ENCODE measurements at regions not wholly inside any gene's neighbourhood (a gene's known extent, or its start where the extent isn't known, plus 50 kb on each side); places are given as distances from the start of the nearest gene placed in this dataset.
"Not testable (repeated sequence)": the region's sequence is repeated elsewhere in the genome, so short reads cannot be mapped to it uniquely, and the experiment has no call there.

DNA sequence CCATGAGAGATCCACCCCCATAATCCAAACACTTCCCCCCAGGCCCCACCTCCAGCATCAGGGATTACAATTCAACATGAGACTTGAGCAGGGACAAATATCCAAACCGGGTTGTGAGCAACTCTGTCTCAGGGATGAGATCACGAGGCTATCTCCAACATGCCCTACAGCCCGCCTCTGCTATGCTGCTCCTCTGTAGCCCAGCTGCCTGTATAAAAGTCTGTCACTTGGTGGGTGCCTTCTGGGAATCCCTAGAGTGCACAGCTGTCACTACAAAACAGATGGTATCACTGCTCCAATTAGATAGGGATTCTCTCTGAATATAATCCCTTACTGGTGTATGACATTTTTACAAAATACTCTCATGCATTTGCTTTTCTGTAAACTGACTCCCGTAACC lies 114.9 kb upstream of the NANOS1 start:
- no peak for DNase-seq (ENCODE audit: low read depth)

DNA sequence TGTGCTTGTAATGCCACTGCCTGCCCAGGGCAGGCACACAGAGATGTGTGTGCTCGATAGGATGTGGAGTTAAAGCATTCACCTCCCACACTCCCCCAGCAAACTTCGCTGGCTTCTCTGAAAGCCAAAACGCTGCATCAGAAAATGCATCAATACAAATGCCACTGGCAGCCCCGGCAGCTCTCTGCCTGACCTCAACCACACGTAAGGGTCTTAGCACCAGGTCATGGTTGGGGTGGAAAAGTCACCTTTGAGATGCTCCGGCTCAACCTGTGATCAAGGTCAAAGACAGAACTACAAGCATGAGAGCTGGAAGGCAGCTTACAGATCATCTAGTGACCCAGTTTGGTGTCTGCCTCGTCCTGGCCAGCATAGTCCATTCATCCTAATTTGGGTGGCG lies 114.4 kb upstream of the NANOS1 start:
- no peak for DNase-seq (ENCODE audit: low read depth)

DNA sequence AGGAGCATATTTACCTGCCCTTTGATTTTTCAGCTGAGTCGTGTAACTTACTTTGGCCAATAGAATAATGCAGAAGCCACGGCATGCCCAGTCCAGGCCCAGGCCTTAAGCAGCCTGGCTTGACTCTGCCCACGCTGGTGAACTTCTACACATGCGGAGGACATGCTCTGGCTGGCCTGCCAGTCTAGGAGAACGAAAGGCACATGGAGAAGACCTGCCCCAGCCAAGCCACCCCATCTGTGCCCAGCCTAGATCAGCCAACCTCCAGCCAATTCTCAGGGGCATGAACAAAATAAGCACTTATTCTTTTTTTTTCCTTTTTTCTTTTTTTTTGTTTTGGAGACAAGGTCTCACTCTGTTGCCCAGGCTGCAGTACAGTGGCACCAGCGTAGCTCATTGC lies 112.7 kb upstream of the NANOS1 start:
- no peak for DNase-seq (ENCODE audit: low read depth)

DNA sequence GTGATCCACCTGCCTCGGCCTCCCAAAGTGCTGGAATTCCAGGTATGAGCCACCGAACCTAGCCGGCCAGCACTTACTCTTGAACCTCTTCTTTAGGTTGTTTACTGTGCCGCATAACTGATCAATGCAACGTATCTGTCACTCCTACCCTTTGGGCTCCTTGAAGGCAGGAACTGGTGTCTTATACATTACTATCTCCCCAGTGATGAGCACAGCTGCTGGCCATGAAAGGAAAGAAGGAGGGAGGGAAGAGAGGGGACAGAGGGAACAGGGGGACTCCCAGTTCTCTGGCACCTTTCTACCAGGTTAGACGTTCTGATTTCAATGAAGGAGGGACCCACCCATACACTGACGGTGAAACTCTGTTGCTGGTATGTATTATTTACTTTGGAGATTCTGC lies 111.8 kb upstream of the NANOS1 start:
- no peak for DNase-seq (ENCODE audit: low read depth)

DNA sequence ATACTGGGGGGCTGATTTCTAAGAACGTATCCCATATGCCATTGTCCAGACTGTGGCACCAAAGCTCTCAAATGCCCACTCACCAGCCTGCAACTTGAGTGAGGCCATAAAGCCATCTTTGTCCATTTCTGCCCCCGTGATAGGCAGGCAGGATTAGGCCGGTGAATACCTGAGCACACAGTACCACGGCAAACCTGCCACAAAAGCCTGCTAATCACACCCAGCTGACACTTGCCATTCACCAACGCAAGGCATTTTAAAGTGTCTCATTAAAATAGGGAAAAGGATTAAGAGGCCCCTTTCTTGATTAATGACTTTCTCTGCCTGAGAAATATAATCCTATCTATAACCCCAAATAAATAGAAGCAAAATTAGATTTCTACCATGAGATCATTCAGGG lies 111.4 kb upstream of the NANOS1 start:
- DNase-seq (ENCODE audit: low read depth), result no peak

DNA sequence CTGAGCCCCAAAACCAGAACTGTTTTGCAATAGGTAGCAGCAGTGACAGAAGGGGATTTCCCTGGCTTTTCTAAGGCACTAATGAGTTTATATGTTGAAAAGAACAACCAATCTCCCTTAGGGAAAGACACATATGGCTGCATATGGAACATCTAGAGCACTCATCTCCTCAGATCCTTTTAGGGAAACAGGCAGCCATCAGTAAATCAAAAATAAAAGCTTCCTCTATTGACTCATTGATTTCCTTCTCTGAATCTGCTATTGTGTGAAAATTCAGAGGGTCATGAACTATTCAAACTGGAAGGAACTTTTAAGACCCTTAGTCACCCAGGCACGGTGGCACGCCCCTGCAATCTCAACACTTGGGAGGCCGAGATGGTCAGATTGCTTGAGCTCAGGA lies 110.9 kb upstream of the NANOS1 start:
- DNase-seq (ENCODE audit: low read depth), result no peak

DNA sequence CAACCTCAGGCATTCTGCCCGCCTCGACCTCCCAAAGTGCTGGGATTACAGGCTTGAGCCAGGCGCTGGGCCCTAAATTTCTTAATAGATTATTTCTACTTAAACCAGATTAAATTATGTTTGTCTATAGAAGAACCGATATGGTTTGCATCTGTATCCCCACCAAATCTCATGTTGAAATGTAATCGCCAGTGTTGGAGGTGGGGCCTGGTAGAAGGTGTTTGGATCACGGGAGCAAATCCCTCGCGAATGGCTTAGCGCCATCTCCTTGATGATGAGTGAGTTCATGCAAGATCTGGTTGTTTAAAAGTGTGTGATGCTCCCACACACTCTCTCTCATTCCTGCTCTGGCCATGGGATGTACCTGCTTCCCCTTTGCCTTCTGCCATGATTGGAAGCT lies 109.3 kb upstream of the NANOS1 start:
- no peak for DNase-seq (ENCODE audit: low read depth)

DNA sequence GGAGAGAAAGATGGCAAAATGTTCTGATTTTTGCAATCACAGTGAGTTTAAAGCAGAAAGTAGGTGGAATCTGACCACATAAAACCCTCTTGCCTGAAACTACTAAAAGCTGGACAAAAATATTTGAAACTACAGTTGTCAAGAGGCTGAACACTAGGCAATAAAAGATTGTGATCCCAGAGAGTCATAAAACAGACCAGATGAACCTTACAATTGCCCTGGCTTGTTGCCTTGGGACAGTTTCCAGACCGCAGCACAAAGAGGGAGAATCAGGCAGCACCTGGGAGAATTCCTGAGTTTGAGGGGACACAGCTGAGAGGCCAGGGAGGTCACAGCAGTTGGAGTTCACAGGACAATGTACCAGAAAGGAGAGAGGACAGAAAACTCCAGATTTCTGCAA lies 107.3 kb upstream of the NANOS1 start:
- DNase-seq (ENCODE audit: low read depth), result no peak

DNA sequence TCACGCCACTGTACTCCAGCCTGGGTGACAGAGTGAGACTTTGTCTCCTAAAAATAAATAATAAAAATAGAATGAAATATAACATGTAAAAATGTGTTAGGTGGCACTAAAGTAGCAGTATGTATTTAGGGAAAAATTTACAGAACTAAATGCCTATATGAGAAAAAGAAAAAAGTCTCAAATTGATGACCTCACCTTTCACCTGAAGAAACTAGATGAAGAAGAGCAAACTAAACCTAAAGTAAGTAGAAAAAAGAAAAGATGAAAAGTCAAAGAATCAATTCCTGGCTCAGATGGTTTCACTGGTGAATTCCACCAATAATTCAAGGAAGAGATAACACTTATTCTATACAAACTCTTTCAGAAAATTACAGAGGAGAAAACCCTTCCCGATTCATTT lies 106.5 kb upstream of the NANOS1 start:
- DNase-seq (ENCODE audit: low read depth), result no peak

DNA sequence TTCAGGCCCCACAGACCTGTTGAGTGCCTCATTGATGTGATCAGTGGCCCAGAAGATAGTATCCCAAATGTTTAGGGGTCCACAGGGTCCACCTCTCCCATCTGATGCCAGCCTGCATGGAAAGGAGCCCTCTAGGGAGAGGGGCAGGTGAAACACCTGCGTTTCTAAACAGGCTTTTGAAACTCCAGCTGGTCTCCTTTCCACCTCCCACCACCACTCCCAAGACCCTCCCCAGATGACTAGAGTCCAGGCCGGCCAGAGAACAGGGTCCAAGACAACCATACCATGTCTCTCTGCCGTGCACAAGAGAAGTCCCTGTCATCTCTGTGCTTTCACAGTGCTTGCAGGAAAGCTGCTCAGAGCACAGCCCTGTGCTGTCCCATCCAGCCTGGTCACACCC lies 105.0 kb upstream of the NANOS1 start:
- no peak for DNase-seq (ENCODE audit: low read depth)

DNA sequence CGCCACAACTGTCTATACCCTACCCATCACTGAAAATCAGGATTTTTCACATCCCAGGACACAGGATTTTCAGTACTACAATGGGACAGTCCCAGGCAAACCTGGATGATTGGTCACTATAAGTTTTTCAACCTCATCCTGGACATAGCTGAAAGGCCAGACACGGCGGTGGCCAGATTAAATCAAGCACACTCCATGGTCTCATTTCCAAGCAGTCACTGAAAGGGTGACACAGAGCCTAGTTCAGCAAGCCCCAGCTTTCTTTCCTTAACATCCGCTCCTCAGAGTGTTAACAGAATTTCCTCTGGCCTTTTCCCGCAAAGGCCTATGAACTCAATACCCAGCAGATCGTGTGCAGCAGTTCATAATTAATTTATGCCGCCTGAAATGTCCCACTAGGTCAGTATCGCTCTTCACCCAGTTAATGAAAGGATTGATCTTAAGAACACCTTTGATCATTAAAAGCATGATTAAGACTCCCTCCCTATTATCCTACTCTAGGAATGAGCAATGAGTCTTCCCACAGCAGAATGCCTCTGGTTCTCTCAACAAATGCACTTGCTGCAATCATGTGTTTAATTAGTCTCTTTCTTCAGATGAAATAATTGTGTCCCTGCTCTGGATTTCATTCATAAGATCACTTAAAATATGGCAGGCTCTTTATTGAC lies 104.0 kb upstream of the NANOS1 start:
- no peak for DNase-seq (ENCODE audit: low read depth)

DNA sequence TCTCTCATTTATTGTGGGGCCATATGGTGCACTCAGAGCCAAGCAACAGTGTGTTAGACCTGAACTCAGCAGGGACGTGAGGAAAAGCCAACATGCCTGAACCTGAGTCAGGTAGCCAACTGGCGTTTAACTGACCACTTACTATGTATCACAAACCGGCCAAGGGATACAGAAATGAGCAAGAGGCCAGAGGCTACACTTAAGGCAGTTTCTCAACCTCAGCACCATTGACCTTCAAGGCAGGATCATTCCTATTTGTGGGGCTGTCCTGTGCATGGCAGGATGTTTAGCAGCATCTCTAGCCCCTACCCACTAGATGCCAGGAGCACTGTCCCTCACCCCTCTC lies 103.5 kb upstream of the NANOS1 start:
- no peak for DNase-seq (ENCODE audit: low read depth)

DNA sequence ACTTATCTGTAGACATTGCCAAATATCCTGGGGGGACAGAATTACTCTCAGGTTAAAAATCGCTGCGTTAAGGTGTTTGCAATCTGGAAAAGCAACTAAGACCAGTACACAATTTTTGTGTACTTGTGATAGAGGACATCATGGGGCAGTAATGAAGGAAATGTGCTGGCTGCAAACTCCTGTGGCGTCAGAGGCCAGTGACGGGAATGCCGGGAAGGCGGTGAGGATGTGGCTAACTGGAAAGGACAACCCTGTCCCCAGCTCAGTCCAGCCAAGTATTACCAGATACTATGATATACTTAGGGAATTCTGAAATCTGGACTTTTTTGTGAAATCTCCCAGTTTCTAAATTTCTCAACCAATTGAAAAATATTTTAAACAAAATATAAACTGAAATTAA lies 103.1 kb upstream of the NANOS1 start:
- DNase-seq (ENCODE audit: low read depth), result no peak

DNA sequence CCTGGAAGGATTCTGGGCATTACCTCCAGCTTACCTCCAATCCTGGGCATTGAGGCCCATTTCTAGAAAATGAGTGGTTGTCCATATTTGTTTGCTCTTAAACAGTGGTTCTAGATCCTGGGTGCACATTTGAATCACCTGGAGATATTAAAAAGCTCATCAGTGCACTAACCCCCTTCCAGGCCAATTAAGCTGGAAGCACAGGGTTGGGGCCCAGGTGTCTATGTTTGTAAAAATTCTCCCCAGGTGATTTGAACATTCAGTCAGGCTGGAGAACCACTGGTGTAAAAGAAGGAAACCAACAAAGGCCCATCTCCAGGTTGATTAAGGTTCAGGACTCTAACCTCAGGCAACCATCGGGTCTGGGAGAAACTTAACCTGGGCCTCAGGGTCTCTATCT lies 102.6 kb upstream of the NANOS1 start:
- no peak for DNase-seq (ENCODE audit: low read depth)

DNA sequence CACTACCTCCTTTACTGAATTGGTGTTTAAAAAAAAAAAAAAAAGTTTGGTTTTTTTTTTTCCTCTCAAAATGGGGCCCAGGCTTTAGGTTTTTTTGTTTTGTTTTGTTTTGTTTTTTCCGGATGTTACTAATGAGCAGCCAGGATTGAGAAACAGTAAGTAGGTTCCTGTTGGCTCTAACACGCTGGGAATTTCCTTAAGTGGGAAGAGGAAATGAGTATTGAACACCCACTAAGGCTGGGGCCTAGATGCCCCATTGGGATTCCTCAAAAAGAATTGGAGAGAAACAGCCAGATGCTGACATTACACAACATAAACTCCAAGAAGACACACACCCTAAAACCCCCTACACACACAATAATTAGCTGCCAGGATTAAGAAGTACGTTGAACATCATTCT lies 102.2 kb upstream of the NANOS1 start:
- DNase-seq (ENCODE audit: low read depth), result no peak

DNA sequence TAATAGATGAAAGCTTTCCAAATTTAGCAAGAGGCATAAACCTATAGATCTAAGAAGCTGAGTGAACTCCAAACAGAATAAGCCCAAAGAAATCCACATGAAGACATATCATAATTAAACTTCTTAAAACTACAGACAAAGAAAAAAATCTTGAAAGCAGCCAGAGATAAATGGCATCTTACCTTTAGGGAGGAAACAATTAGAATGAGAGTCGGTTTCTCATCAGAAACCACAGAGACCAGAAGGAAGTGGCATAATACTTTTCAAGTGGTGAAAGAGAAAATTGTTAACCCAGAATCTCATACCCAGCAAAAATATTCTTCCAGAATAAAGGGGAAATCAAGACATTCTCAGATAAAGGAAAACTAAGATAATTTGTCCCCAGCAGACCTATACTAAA lies 98.9 kb upstream of the NANOS1 start:
- no peak for DNase-seq (ENCODE audit: low read depth)

DNA sequence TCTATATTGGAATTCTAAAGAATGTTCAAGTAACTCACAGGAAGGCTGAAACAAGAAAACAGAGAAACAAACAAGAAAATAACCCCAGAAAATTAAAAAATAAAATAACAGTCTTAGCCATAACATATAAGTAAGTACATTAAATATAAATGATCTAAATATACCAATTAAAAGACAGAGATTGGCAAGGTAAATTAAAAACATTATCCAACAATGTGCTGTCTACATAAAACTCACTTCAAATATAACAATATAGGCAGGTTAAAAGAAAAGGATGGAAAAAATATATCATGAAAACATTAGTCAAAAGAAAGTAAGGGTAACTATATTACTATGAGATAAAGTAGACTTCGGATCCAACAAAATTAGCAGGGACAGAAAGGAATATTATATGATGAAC lies 98.1 kb upstream of the NANOS1 start:
- no peak for DNase-seq (ENCODE audit: low read depth)

DNA sequence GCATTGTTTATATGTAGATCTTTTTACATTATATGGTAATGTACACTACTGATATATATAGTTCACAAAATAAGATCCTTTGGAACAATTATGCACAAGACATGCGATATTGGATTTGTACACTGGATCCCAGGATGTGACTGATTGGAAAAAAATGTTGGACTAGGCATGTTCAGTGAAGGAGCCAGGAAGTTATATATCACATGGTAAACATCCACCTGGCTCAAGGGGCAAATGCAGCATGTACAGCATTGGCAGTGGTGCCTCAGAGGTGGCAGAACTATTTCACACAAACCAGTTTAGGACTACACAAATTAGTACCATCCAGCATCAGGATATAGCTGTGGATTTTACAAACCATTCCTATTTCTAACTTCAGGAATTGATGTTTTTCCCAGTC lies 97.4 kb upstream of the NANOS1 start:
- DNase-seq (ENCODE audit: low read depth), result not testable (repeated sequence)

DNA sequence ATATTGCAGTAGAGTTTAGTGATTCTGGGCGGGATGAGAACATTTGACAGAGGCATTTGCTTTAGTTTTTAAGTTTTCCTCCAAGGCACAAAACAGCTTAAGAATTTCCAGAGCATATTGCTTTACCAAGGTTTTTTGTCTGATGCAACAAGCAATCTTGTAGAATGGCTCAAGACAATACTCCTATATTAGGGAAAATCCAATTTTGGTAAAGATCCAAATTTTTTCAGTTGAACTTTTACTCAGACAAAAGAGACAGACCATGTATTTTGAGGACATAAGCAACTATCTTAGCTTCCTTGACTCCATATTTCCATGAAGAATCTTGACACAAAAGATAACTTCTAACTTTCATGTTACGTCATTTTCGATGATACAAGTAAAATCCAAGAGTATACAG lies 92.3 kb upstream of the NANOS1 start:
- DNase-seq (ENCODE audit: low read depth), result no peak

DNA sequence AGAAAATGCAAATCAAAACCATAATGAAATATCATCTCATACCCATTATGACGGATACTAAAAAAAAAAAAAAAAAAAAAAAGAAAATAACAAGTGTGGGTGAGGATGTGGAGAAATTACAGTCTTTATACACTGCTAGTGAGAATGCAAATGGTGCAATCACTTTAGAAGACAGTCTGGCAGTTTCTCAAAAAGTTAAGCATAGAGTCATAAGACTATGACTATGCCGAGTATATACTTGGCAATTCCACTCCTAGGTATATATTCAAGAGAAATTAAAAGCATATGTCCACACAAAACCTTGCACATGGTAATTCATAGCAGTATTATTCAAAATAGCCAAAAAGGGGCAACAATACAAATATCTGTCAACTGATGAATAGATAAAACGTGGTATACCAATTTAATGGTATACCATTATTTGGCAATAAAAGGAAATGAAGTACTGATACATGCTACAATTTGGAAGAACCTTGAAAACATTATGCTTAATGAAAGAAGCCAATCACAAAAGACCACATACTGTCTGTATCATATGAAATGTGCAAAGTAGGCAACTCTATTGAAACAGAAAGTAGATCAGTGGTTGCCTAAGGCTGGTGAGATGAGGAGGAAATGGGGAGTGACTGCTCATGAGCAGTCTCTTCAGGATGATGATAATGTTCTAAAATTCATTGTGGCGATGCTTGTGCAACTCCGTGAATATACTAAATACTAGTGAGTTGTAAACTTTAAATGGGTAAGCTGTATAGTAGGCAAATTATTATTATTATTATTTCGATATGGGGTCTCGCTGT lies 90.1 kb upstream of the NANOS1 start:
- DNase-seq (ENCODE audit: low read depth), result peak; percentile 70

DNA sequence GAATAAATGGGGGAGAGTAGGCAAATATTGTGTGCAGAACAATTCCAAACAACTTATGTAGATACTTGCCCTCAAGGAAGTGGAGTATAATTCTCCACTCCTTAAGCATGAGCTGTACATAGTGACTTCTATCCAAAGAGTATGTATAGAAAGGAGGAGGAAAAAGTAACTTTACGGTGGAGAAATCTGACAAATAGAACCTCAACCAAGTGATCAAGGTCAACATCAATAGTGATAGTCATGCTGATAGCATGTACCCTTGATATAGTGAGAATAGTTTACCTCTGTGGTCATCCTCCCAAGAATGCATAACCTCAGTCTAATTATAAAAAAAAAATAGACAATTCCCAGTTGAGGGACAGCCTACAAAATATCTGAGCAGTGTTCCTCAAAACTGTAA lies 89.1 kb upstream of the NANOS1 start:
- DNase-seq (ENCODE audit: low read depth), result peak; percentile 69

DNA sequence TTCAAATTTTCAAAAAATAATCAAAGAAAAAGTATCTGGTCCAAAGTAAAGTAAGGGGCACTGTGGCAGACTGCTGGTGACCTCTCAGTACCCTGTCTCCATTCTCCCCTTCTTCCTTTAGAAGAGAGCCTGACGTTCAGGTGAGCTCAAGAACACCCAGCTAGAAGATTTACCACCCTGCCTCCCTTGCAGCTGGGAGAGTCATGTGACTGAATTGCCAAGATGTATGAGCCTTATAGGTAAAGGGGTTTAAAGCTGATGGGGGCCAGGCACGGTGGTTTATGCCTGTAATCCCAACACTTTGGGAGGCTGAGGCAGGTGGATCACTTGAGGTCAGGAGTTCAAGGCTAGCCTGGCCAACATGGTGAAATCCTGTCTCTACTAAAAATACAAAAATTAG lies 86.3 kb upstream of the NANOS1 start:
- DNase-seq (ENCODE audit: low read depth), result no peak

DNA sequence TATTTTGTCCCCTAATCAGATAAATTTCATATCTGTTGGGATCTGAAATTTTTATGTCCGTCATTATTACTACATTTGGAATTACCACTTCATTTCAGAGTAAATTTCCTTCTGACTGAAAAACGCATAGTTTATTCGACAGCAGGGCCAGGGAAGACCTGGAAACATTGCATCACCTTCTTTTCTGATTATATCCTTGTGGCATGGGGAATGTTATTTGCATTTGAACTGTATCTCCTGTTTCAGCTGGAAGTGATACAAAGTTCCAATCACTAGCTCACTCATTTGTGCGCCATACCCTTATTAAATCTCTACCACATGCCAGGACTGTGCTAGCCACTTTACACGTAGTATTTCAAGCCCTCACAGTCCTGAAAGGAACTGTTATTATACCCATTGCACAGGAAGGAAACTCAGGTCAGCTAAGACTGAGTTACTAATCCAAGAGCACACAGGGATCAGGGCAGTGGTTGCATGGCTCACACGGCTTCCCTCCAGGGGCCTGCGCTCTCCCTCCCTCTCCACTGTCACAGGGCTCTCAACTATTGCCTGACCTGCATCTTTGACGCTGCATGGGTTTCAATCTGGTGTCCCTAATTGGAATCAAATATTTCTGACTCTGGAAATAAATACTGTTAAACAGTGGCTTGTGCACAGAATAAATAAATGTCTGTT lies 84.4 kb upstream of the NANOS1 start:
- DNase-seq (ENCODE audit: low read depth), result no peak

DNA sequence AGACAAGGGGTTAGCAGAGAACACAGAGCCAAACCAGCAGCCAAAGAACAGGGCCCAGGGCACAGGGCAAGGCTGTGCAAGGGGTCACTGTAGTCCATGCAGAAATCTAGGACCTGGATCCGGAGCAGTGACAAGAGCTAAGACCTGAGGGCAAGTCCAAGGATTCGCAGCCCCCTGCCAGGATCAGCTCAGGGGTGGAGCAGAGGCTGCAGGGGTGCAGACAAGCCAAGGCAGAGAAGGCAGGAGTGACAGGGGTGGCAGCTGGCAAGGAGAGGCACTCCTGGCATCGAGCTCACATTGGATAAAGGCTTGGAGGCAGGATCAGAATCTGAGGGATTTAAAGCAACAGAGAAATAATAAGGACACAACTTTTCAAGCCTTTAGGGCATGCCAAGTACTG lies 80.7 kb upstream of the NANOS1 start:
- DNase-seq (ENCODE audit: low read depth), result no peak
